IMR-90 (cell line): ENCODE measurements at regions not wholly inside any gene's neighbourhood (a gene's known extent, or its start where the extent isn't known, plus 50 kb on each side); places are given as distances from the start of the nearest gene placed in this dataset.

Experiments used
- ATAC-seq: fragments of 200-7000 bp; cut with Tn5 transposase; 2 replicates; pipeline ENCODE4 v1.9.1; 2020; ENCODE audit warnings: low read depth, mild to moderate bottlenecking, moderate library complexity
- BruUV-seq: library from RNA; stranded (reverse); fragments of 400-500 nt; replicated peaks from 2 replicates; lab custom pipeline; 2021; lab: Mats Ljungman, UMichigan
- CTCF ChIA-PET: fragments of 300-600 bp; formaldehyde crosslinking; extraction: SDS; loops from one replicate; lab custom pipeline; 2021; ENCODE audit warnings: antibody characterized with exemption; lab: Yijun Ruan, JAX
- POLR2A ChIA-PET: fragments of 300-600 bp; sonication (Branson Sonifier 250); formaldehyde crosslinking; loops from one replicate; lab custom pipeline; 2022; ENCODE audit warnings: antibody characterized with exemption; ENCODE audit not compliant: unreplicated experiment; lab: Charles Lee
- DNase-seq: peaks from one replicate; pipeline ENCODE4 v3.0.0; 2013
- H2AFZ ChIP-seq: replicated peaks from 2 replicates; pipeline ENCODE3; 2013; ENCODE audit warnings: low read length, mild to moderate bottlenecking; ENCODE audit not compliant: poor library complexity
- H2AK5ac ChIP-seq: 2 replicates; pipeline ENCODE4 v1.6.1; 2013; ENCODE audit warnings: low read depth, low read length, inconsistent platforms
- H2AK9ac ChIP-seq: replicated peaks from 2 replicates; pipeline ENCODE3; 2013; ENCODE audit warnings: mild to moderate bottlenecking, low read depth, low read length, moderate library complexity; ENCODE audit not compliant: poor library complexity
- H2BK120ac ChIP-seq: 2 replicates; pipeline ENCODE4 v1.6.1; 2013; ENCODE audit warnings: low read depth, low read length, inconsistent platforms
- H2BK15ac ChIP-seq: 3 replicates; pipeline ENCODE4 v1.6.1; 2013; ENCODE audit warnings: low read depth, low read length, inconsistent platforms
- H2BK20ac ChIP-seq: 2 replicates; pipeline ENCODE4 v1.6.1; 2013; ENCODE audit warnings: low read depth, mild to moderate bottlenecking, inconsistent platforms, low read length, moderate library complexity
- H2BK5ac ChIP-seq: 2 replicates; pipeline ENCODE4 v1.6.1; 2013; ENCODE audit warnings: mild to moderate bottlenecking, low read depth, low read length, inconsistent platforms; ENCODE audit not compliant: poor library complexity, severe bottlenecking
- H3K14ac ChIP-seq: replicated peaks from 2 replicates; pipeline ENCODE4 v1.6.1; 2013; ENCODE audit warnings: low read depth, low read length, inconsistent platforms
- H3K18ac ChIP-seq: 2 replicates; pipeline ENCODE4 v1.6.1; 2013; ENCODE audit warnings: low read depth, low read length, control low read depth
- H3K23ac ChIP-seq: 2 replicates; pipeline ENCODE4 v1.6.1; 2013; ENCODE audit warnings: low read depth, low read length, inconsistent platforms
- H3K27ac ChIP-seq: 2 replicates; pipeline ENCODE4 v1.5.1; 2013; ENCODE audit warnings: mild to moderate bottlenecking, control low read depth, low read length; ENCODE audit not compliant: insufficient read depth
- H3K27me3 ChIP-seq: 2 replicates; pipeline ENCODE4 v1.6.1; 2013; ENCODE audit warnings: low read length; ENCODE audit not compliant: control insufficient read depth, insufficient read depth
- H3K36me3 ChIP-seq: 2 replicates; pipeline ENCODE4 v1.6.1; 2013; ENCODE audit warnings: low read length, mixed read lengths; ENCODE audit not compliant: control insufficient read depth, insufficient read depth
- H3K4ac ChIP-seq: 2 replicates; pipeline ENCODE4 v1.6.1; 2013; ENCODE audit warnings: low read depth, low read length, inconsistent platforms
- H3K4me1 ChIP-seq: 2 replicates; pipeline ENCODE4 v1.6.1; 2013; ENCODE audit warnings: low read length, mixed read lengths; ENCODE audit not compliant: control insufficient read depth, insufficient read depth
- H3K4me2 ChIP-seq: 2 replicates; pipeline ENCODE4 v1.6.1; 2013; ENCODE audit warnings: low read depth, mild to moderate bottlenecking, control low read depth, low read length, moderate library complexity
- H3K4me3 ChIP-seq: 2 replicates; pipeline ENCODE4 v1.5.1; 2013; ENCODE audit warnings: low read depth, mild to moderate bottlenecking, control low read depth, low read length, moderate library complexity; ENCODE audit not compliant: insufficient read depth
- H3K56ac ChIP-seq: 2 replicates; pipeline ENCODE4 v1.6.1; 2013; ENCODE audit warnings: low read length, inconsistent platforms; ENCODE audit not compliant: insufficient read depth; ENCODE audit errors: extremely low read depth
- H3K79me1 ChIP-seq, 2 experiments: 2 replicates each; pipeline ENCODE4 v1.6.1; 2013; ENCODE audit warnings: low read length in 2 of 2, inconsistent platforms in 1 of 2, low read depth in 1 of 2
- H3K9ac ChIP-seq: 2 replicates; pipeline ENCODE4 v1.6.1; 2013; ENCODE audit warnings: low read depth, low read length, control low read depth
- H3K9me1 ChIP-seq: 2 replicates; pipeline ENCODE4 v1.6.1; 2013; ENCODE audit warnings: low read length, inconsistent platforms; ENCODE audit not compliant: insufficient read depth
- H3K9me3 ChIP-seq: 2 replicates; pipeline ENCODE4 v1.6.1; 2013; ENCODE audit warnings: low read length; ENCODE audit not compliant: control insufficient read depth, insufficient read depth
- H4K20me1 ChIP-seq: 2 replicates; pipeline ENCODE4 v1.6.1; 2013; ENCODE audit warnings: low read length, inconsistent platforms; ENCODE audit not compliant: insufficient read depth
- H4K5ac ChIP-seq: 2 replicates; pipeline ENCODE4 v1.6.1; 2013; ENCODE audit warnings: mild to moderate bottlenecking, low read depth, low read length, control low read depth
- H4K8ac ChIP-seq, 2 experiments: 2 replicates each; pipeline ENCODE4 v1.6.1; 2013; ENCODE audit warnings: low read depth in 2 of 2, low read length in 2 of 2, control low read depth in 1 of 2, inconsistent platforms in 1 of 2
- H4K91ac ChIP-seq: 2 replicates; pipeline ENCODE4 v1.6.1; 2013; ENCODE audit warnings: low read depth, low read length, inconsistent platforms; ENCODE audit not compliant: insufficient read depth
- BHLHE40 ChIP-seq: fragments of 150-350 bp; IDR thresholded peaks from 2 replicates; pipeline ENCODE4 v1.6.1; 2016; ENCODE audit warnings: mild to moderate bottlenecking, low read depth, low read length
- CEBPB ChIP-seq: IDR thresholded peaks from 2 replicates; pipeline ENCODE4 v1.6.1; 2012; ENCODE audit warnings: low read depth, low read length, improper control_type of control experiment
- CHD1 ChIP-seq: IDR thresholded peaks from 2 replicates; pipeline ENCODE4 v1.6.1; 2012; ENCODE audit warnings: low read depth, low read length, improper control_type of control experiment
- FOS ChIP-seq: fragments of 150-350 bp; IDR thresholded peaks from 2 replicates; pipeline ENCODE4 v1.6.1; 2016; ENCODE audit warnings: low read depth, low read length
- MAFK ChIP-seq: IDR thresholded peaks from 2 replicates; pipeline ENCODE4 v1.6.1; 2012; ENCODE audit warnings: low read depth, low read length, improper control_type of control experiment
- MAZ ChIP-seq: IDR thresholded peaks from 2 replicates; pipeline ENCODE4 v1.6.1; 2012; ENCODE audit warnings: low read depth, mild to moderate bottlenecking, low read length, improper control_type of control experiment, moderate library complexity, borderline replicate concordance
- MXI1 ChIP-seq: IDR thresholded peaks from 2 replicates; pipeline ENCODE4 v1.6.1; 2012; ENCODE audit warnings: low read depth, mild to moderate bottlenecking, low read length, moderate library complexity, borderline replicate concordance
- NFE2L2 ChIP-seq: fragments of 150-350 bp; IDR thresholded peaks from 2 replicates; pipeline ENCODE4 v1.6.1; 2016; ENCODE audit warnings: low read depth, mild to moderate bottlenecking, low read length
- POLR2A ChIP-seq: IDR thresholded peaks from 2 replicates; pipeline ENCODE4 v1.6.1; 2012; ENCODE audit warnings: mild to moderate bottlenecking, low read depth, low read length
- RAD21 ChIP-seq: IDR thresholded peaks from 2 replicates; pipeline ENCODE4 v1.6.1; 2012; ENCODE audit warnings: low read length, improper control_type of control experiment
- RCOR1 ChIP-seq: IDR thresholded peaks from 2 replicates; pipeline ENCODE4 v1.6.1; 2012; ENCODE audit warnings: mild to moderate bottlenecking, low read length, improper control_type of control experiment; ENCODE audit not compliant: insufficient replicate concordance
- RFX5 ChIP-seq: IDR thresholded peaks from 2 replicates; pipeline ENCODE4 v1.8.0; 2012; ENCODE audit warnings: low read depth, mild to moderate bottlenecking, low read length, moderate library complexity
- SMC3 ChIP-seq: fragments of 150-350 bp; IDR thresholded peaks from 2 replicates; pipeline ENCODE4 v1.6.1; 2016; ENCODE audit warnings: low read depth, mild to moderate bottlenecking, antibody characterized with exemption, low read length, moderate library complexity
- WGBS, 2 experiments: methylation state at CpG; one replicate each; pipeline versions ENCODE4 v1.1.5 to v1.1.7; 2013; ENCODE audit warnings: missing lambda C conversion rate in 2 of 2; ENCODE audit not compliant: insufficient read length in 1 of 2; ENCODE audit errors: extremely low coverage in 2 of 2; 5-methylcytosine and 5-hydroxymethylcytosine counted together
- dilution Hi-C: fragments of 300-500 bp; cut with HindIII; formaldehyde crosslinking; loops from one replicate; pipeline ENCODE4 v1.14.3; 2018; ENCODE audit warnings: low sequenced_read_pairs; ENCODE audit not compliant: unreplicated experiment
- in situ Hi-C: fragments of 300-500 bp; cut with MboI; formaldehyde crosslinking; loops from 3 replicates; pipeline ENCODE4 v1.14.3; 2019; ENCODE audit warnings: low sequenced_read_pairs, inconsistent platforms, mixed read lengths
- intact Hi-C: fragments of 100-400 bp; cut with micrococcal nuclease; formaldehyde crosslinking; loops from 2 replicates; pipeline ENCODE4 v1.10.0; 2022
- TF ChIP-seq, protein P1 (sequence below): fragments of 150-350 bp; IDR thresholded peaks from 2 replicates; pipeline ENCODE4 v1.6.1; 2016; ENCODE audit warnings: low read depth, mild to moderate bottlenecking, low read length, moderate library complexity, borderline replicate concordance
- TF ChIP-seq, protein P2 (sequence below): conservative IDR thresholded peaks from 2 replicates; pipeline ENCODE4 v1.5.1; 2012; ENCODE audit warnings: mild to moderate bottlenecking, low read depth, low read length, improper control_type of control experiment
- TF ChIP-seq, protein P3 (sequence below): fragments of 150-350 bp; IDR thresholded peaks from 2 replicates; pipeline ENCODE4 v1.6.1; 2017; ENCODE audit warnings: mild to moderate bottlenecking, antibody characterized with exemption, low read length, low read depth

DNA sequence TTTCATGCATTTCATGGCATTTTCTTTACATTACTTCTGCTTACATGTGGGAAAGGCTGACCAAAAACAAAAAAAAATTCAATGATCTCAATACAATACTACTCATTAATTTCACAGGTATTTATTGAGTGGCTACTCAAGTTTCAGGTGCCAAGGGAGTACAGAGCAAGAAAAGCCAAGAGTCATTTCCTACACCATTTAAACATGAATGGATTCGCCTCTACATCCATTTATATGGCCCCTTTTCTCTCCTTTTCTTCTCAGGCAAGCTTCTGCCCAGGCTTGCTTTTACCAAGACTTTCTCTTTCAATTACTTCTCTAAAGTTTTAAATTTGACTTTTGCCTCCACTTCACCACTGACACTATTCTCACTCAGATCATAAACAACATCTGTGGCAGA, 1603.1 kb upstream of the CELF4 start:
- ChIA-PET POLR2A (no interaction called here), CTCF (no interaction called here)
- ATAC-seq (no peak), DNase-seq (no peak)
- Histone ChIP-seq H4K8ac (no peak overlapping the region), H4K5ac (no peak overlapping the region), H2BK120ac (no peak overlapping the region), H4K20me1 (no peaks in the 10 kb centered on the region), H3K4ac (no peak overlapping the region), H3K79me1 (no peaks in the 10 kb centered on the region), H2BK5ac (no peak overlapping the region), H2AFZ (no peak overlapping the region), H2AK5ac (no peak overlapping the region), H3K27ac (no peak overlapping the region), H2AK9ac (no peak overlapping the region), H3K9me3 (no peaks in the 10 kb centered on the region; the same call in 1 of the 2 replicates), H2BK15ac (no peak overlapping the region), H3K4me1 (no peaks in the 10 kb centered on the region), H3K27me3 (no peaks in the 10 kb centered on the region), H3K14ac (no peak overlapping the region), H3K4me3 (no peak overlapping the region), H3K36me3 (no peaks in the 10 kb centered on the region), H3K18ac (no peak overlapping the region), H3K23ac (no peak overlapping the region), H3K4me2 (no peak overlapping the region), H3K9me1 (no peaks in the 10 kb centered on the region), H2BK20ac (no peak overlapping the region), H3K56ac (no peak overlapping the region), H3K9ac (no peak overlapping the region), H4K91ac (no peak overlapping the region)
- in situ Hi-C loops (no loop called here), dilution Hi-C loops (no loop called here), intact Hi-C loops (no loop called here)
- no TSS peak for BruUV-seq
- WGBS, 2 experiments, result 50% methylated on average over 1 of the region's 1 CpG; no CpG with 5 or more reads in 1 of the 2 experiments
- TF ChIP-seq MAZ (no peak), MAFK (no peak), NFE2L2 (no peak), MXI1 (no peak), CEBPB (no peak), CHD1 (no peak), RAD21 (no peak), FOS (no peak), POLR2A (no peak), RCOR1 (no peak), BHLHE40 (no peak), SMC3 (no peak), RFX5 (no peak)
- TF ChIP-seq, protein P1, sequence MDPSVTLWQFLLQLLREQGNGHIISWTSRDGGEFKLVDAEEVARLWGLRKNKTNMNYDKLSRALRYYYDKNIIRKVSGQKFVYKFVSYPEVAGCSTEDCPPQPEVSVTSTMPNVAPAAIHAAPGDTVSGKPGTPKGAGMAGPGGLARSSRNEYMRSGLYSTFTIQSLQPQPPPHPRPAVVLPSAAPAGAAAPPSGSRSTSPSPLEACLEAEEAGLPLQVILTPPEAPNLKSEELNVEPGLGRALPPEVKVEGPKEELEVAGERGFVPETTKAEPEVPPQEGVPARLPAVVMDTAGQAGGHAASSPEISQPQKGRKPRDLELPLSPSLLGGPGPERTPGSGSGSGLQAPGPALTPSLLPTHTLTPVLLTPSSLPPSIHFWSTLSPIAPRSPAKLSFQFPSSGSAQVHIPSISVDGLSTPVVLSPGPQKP, result no peak
- TF ChIP-seq, protein P2, sequence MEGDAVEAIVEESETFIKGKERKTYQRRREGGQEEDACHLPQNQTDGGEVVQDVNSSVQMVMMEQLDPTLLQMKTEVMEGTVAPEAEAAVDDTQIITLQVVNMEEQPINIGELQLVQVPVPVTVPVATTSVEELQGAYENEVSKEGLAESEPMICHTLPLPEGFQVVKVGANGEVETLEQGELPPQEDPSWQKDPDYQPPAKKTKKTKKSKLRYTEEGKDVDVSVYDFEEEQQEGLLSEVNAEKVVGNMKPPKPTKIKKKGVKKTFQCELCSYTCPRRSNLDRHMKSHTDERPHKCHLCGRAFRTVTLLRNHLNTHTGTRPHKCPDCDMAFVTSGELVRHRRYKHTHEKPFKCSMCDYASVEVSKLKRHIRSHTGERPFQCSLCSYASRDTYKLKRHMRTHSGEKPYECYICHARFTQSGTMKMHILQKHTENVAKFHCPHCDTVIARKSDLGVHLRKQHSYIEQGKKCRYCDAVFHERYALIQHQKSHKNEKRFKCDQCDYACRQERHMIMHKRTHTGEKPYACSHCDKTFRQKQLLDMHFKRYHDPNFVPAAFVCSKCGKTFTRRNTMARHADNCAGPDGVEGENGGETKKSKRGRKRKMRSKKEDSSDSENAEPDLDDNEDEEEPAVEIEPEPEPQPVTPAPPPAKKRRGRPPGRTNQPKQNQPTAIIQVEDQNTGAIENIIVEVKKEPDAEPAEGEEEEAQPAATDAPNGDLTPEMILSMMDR, result no peak
- TF ChIP-seq, protein P3, sequence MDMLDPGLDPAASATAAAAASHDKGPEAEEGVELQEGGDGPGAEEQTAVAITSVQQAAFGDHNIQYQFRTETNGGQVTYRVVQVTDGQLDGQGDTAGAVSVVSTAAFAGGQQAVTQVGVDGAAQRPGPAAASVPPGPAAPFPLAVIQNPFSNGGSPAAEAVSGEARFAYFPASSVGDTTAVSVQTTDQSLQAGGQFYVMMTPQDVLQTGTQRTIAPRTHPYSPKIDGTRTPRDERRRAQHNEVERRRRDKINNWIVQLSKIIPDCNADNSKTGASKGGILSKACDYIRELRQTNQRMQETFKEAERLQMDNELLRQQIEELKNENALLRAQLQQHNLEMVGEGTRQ, result no peak
